PC-9 (cell line): ENCODE measurements at regions not wholly inside any gene's neighbourhood (a gene's known extent, or its start where the extent isn't known, plus 50 kb on each side); places are given as distances from the start of the nearest gene placed in this dataset.

Source experiments
- CTCF ChIP-seq: fragments of 200-600 bp; sonication (generic); conservative IDR thresholded peaks from 2 replicates; pipeline ENCODE4 v1.6.1; 2017; ENCODE audit warnings: mixed run types, antibody characterized with exemption, mild to moderate bottlenecking, moderate library complexity
- EZH2 ChIP-seq: fragments of 200-600 bp; sonication (generic); IDR thresholded peaks from 2 replicates; pipeline ENCODE4 v1.8.0; 2017; ENCODE audit warnings: antibody characterized with exemption, low read depth

- TF ChIP-seq CTCF (no peak), EZH2 (no peak)
These were observed 73.2 kb upstream of the BLID start for GRCh38 chr11:122189229-122189628.
